HepG2 (cell line): ENCODE measurements at regions not wholly inside any gene's neighbourhood (a gene's known extent, or its start where the extent isn't known, plus 50 kb on each side); places are given as distances from the start of the nearest gene placed in this dataset.

Source experiments
- ERF ChIP-seq: IDR thresholded peaks from 2 replicates; pipeline ENCODE4 v1.6.1; 2018; ENCODE audit warnings: missing biosample characterization, missing genetic modification reagents
- KDM6A ChIP-seq: IDR thresholded peaks from 2 replicates; pipeline ENCODE4 v1.6.1; 2016; ENCODE audit warnings: low read depth
- NFE2L2 ChIP-seq: fragments of 150-350 bp; IDR thresholded peaks from 2 replicates; pipeline ENCODE4 v1.6.1; 2014; ENCODE audit warnings: low read length
- NR1H2 ChIP-seq: sonication (generic); formaldehyde crosslinking; IDR thresholded peaks from 2 replicates; pipeline ENCODE4 v1.8.1; 2022; ENCODE audit warnings: low read depth, missing genetic modification reagents, borderline replicate concordance
- PRPF4 ChIP-seq: fragments of 200-400 bp; formaldehyde crosslinking; IDR thresholded peaks from 2 replicates; pipeline ENCODE4 v1.6.1; 2016; ENCODE audit warnings: low read length, low read depth; ENCODE audit not compliant: poor library complexity, severe bottlenecking
- RCOR2 ChIP-seq: IDR thresholded peaks from 2 replicates; pipeline ENCODE4 v1.6.1; 2016; ENCODE audit warnings: missing biosample characterization, missing genetic modification reagents
- SIN3B ChIP-seq: fragments of 150-350 bp; IDR thresholded peaks from 2 replicates; pipeline ENCODE4 v1.6.1; 2014; ENCODE audit warnings: low read length
- TBX2 ChIP-seq: sonication (generic); formaldehyde crosslinking; IDR thresholded peaks from 2 replicates; pipeline ENCODE4 v1.5.0; 2020; ENCODE audit warnings: missing genetic modification reagents, mild to moderate bottlenecking, borderline replicate concordance
- ZBTB2 ChIP-seq: sonication (generic); formaldehyde crosslinking; IDR thresholded peaks from 2 replicates; pipeline ENCODE4 v1.8.0; 2022; ENCODE audit warnings: low read depth, missing genetic modification reagents
- ZBTB7B ChIP-seq: sonication (generic); formaldehyde crosslinking; IDR thresholded peaks from 2 replicates; pipeline ENCODE4 v1.4.0; 2020; ENCODE audit warnings: missing genetic modification reagents
- ZNF362 ChIP-seq: sonication (generic); formaldehyde crosslinking; IDR thresholded peaks from 2 replicates; pipeline ENCODE4 v1.4.0; 2020; ENCODE audit warnings: missing genetic modification reagents, mild to moderate bottlenecking, borderline replicate concordance
- ZNF510 ChIP-seq: sonication (generic); formaldehyde crosslinking; IDR thresholded peaks from 2 replicates; pipeline ENCODE4 v1.4.0; 2020; ENCODE audit warnings: low read depth, mild to moderate bottlenecking, missing genetic modification reagents
- ZNF646 ChIP-seq: sonication (generic); formaldehyde crosslinking; IDR thresholded peaks from 2 replicates; pipeline ENCODE4 v1.9.0; 2021; ENCODE audit warnings: mild to moderate bottlenecking, missing genetic modification reagents
- TF ChIP-seq, protein P1 (sequence below): sonication (generic); formaldehyde crosslinking; IDR thresholded peaks from 2 replicates; pipeline ENCODE4 v1.5.1; 2020; ENCODE audit warnings: mild to moderate bottlenecking, missing genetic modification reagents, borderline replicate concordance

GRCh38 chr2:111698743-111699554, 185.0 kb downstream of the ANAPC1 start (continued):
- TF ChIP-seq, protein P1, sequence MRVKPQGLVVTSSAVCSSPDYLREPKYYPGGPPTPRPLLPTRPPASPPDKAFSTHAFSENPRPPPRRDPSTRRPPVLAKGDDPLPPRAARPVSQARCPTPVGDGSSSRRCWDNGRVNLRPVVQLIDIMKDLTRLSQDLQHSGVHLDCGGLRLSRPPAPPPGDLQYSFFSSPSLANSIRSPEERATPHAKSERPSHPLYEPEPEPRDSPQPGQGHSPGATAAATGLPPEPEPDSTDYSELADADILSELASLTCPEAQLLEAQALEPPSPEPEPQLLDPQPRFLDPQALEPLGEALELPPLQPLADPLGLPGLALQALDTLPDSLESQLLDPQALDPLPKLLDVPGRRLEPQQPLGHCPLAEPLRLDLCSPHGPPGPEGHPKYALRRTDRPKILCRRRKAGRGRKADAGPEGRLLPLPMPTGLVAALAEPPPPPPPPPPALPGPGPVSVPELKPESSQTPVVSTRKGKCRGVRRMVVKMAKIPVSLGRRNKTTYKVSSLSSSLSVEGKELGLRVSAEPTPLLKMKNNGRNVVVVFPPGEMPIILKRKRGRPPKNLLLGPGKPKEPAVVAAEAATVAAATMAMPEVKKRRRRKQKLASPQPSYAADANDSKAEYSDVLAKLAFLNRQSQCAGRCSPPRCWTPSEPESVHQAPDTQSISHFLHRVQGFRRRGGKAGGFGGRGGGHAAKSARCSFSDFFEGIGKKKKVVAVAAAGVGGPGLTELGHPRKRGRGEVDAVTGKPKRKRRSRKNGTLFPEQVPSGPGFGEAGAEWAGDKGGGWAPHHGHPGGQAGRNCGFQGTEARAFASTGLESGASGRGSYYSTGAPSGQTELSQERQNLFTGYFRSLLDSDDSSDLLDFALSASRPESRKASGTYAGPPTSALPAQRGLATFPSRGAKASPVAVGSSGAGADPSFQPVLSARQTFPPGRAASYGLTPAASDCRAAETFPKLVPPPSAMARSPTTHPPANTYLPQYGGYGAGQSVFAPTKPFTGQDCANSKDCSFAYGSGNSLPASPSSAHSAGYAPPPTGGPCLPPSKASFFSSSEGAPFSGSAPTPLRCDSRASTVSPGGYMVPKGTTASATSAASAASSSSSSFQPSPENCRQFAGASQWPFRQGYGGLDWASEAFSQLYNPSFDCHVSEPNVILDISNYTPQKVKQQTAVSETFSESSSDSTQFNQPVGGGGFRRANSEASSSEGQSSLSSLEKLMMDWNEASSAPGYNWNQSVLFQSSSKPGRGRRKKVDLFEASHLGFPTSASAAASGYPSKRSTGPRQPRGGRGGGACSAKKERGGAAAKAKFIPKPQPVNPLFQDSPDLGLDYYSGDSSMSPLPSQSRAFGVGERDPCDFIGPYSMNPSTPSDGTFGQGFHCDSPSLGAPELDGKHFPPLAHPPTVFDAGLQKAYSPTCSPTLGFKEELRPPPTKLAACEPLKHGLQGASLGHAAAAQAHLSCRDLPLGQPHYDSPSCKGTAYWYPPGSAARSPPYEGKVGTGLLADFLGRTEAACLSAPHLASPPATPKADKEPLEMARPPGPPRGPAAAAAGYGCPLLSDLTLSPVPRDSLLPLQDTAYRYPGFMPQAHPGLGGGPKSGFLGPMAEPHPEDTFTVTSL (CRISPR knock-in tag) = no peak
- no peak for TF ChIP-seq ZBTB7B
- peak; percentile 52; the same call in 1 of the 2 replicates for TF ChIP-seq ZNF362 (CRISPR knock-in tag)
- peak; percentile 83; the same call in 1 of the 2 replicates for TF ChIP-seq ZNF646 (CRISPR knock-in tag)
- TF ChIP-seq NFE2L2 = peak; percentile 96
- TF ChIP-seq NR1H2 = no peak
- no peak for TF ChIP-seq ZNF510
- TF ChIP-seq PRPF4 = no peak
- TF ChIP-seq SIN3B = no peak
- TF ChIP-seq TBX2 = 0 out of 2 replicates have a peak, but pooled peaks have one; percentile 26
- no peak for TF ChIP-seq ZBTB2 (CRISPR knock-in tag)
- peak; percentile 48; the same call in 1 of the 2 replicates for TF ChIP-seq RCOR2 (CRISPR knock-in tag)
- TF ChIP-seq KDM6A = no peak
- peak; percentile 72; the same call in 1 of the 2 replicates for TF ChIP-seq ERF (CRISPR knock-in tag)
